ENCODE measurements at regions not wholly inside any gene's neighbourhood (a gene's known extent, or its start where the extent isn't known, plus 50 kb on each side); places are given as distances from the start of the nearest gene placed in this dataset.

- WGBS (ENCODE audit: insufficient coverage, low coverage, low lambda C conversion rate, missing lambda C conversion rate) = 76% methylated on average over 5 of the region's 5 CpGs
- no peak for ATAC-seq
- Histone ChIP-seq H3K36me3 (no peaks in the 10 kb centered on the region), H3K4me3 (no peak overlapping the region), H3K9me3 (no peaks in the 10 kb centered on the region), H3K4me1 (no peaks in the 10 kb centered on the region), H3K27me3 (no peaks in the 10 kb centered on the region), H3K27ac (no peak overlapping the region)
- no peak for DNase-seq
- intact Hi-C loops (cut with DNase I) = no loop called here
- no peak for TF ChIP-seq POLR2A (IDR thresholded peaks at IDR 0.05)
- no peak for TF ChIP-seq CTCF (IDR thresholded peaks at IDR 0.05)
Measured at GRCh38 chr7:131203291-131203976, 124.2 kb upstream of the MKLN1 start.

- H3K9me3 ChIP-seq = no peaks in the 10 kb centered on the region
- WGBS (ENCODE audit: insufficient coverage, low coverage, low lambda C conversion rate, missing lambda C conversion rate) = 71% methylated on average over 3 of the region's 3 CpGs
- ATAC-seq (no peak), DNase-seq (no peak)
- no peaks in the 10 kb centered on the region for H3K4me1 ChIP-seq
- intact Hi-C loops (cut with DNase I) = no loop called here
- H3K27me3 ChIP-seq = no peaks in the 10 kb centered on the region
- H3K27ac ChIP-seq = no peak overlapping the region
- H3K36me3 ChIP-seq = no peaks in the 10 kb centered on the region
- no peak overlapping the region for H3K4me3 ChIP-seq
- TF ChIP-seq POLR2A (IDR thresholded peaks at IDR 0.05) = no peak
- no peak for TF ChIP-seq CTCF (IDR thresholded peaks at IDR 0.05)
Measured at GRCh38 chr7:131208777-131209176, 118.9 kb upstream of the MKLN1 start.

- no peak overlapping the region for H3K4me3 ChIP-seq
- TF ChIP-seq CTCF (IDR thresholded peaks at IDR 0.05) = no peak
- no peaks in the 10 kb centered on the region for H3K9me3 ChIP-seq
- no peaks in the 10 kb centered on the region for H3K4me1 ChIP-seq
- intact Hi-C loops (cut with DNase I) = no loop called here
- DNase-seq = no peak
- WGBS (ENCODE audit: insufficient coverage, low coverage, low lambda C conversion rate, missing lambda C conversion rate) = 76% methylated on average over 2 of the region's 2 CpGs
- H3K27ac ChIP-seq = no peak overlapping the region
- no peaks in the 10 kb centered on the region for H3K27me3 ChIP-seq
- no peaks in the 10 kb centered on the region for H3K36me3 ChIP-seq
- ATAC-seq = no peak
Measured at GRCh38 chr7:131210618-131211017, 117.1 kb upstream of the MKLN1 start.

GRCh38 chr7:131211500-131211899, 116.2 kb upstream of the MKLN1 start:
- no peaks in the 10 kb centered on the region for H3K4me1 ChIP-seq
- intact Hi-C loops (cut with DNase I) = no loop called here
- H3K36me3 ChIP-seq = no peaks in the 10 kb centered on the region
- no peaks in the 10 kb centered on the region for H3K27me3 ChIP-seq
- no peak overlapping the region for H3K27ac ChIP-seq
- ATAC-seq (no peak), DNase-seq (no peak)
- no peaks in the 10 kb centered on the region for H3K9me3 ChIP-seq
- H3K4me3 ChIP-seq = no peak overlapping the region
- 86% methylated on average over 1 of the region's 1 CpG for WGBS (ENCODE audit: insufficient coverage, low coverage, low lambda C conversion rate, missing lambda C conversion rate)
- TF ChIP-seq CTCF (IDR thresholded peaks at IDR 0.05) = no peak
- no peak for TF ChIP-seq POLR2A (IDR thresholded peaks at IDR 0.05)

GRCh38 chr7:131212114-131212513, 115.6 kb upstream of the MKLN1 start:
- no peaks in the 10 kb centered on the region for H3K36me3 ChIP-seq
- no peak overlapping the region for H3K4me3 ChIP-seq
- no peak for DNase-seq
- no peaks in the 10 kb centered on the region for H3K9me3 ChIP-seq
- no peaks in the 10 kb centered on the region for H3K4me1 ChIP-seq
- H3K27me3 ChIP-seq = no peaks in the 10 kb centered on the region
- H3K27ac ChIP-seq = no peak overlapping the region
- no peak for ATAC-seq
- intact Hi-C loops (cut with DNase I) = no loop called here
- TF ChIP-seq POLR2A (IDR thresholded peaks at IDR 0.05) = no peak
- no peak for TF ChIP-seq CTCF (IDR thresholded peaks at IDR 0.05)
